ENCODE measurements at regions not wholly inside any gene's neighbourhood (a gene's known extent, or its start where the extent isn't known, plus 50 kb on each side); places are given as distances from the start of the nearest gene placed in this dataset.

DNA sequence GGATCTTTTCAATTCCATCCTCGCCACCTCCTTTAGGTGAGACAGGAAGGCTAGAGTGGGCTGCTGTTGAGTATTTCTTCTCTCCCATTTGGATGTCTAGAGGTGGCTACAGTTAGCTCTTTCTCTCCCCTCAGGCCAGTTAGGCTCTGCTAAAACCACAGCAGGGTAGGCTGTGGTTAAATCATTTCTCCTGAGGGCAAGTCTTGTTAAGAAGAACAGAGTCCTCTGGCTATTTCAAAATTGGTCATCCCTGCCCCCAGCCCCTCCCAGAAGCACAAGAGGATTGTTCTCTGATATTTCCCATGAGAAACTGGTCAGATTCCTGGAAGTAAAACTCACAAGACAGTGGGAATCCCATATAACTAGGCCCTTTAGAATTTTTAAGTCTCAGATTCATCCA, 1359.5 kb downstream of the TECRL start:
- Mint-ChIP-seq H3K9me3 (peaks cover 12% of the 10 kb centered on the region), H3K4me1 (peaks cover 6% of the 10 kb centered on the region; the same call in 1 of the 3 replicates)

GRCh38 chr4:63049278-63049677, 1360.0 kb downstream of the TECRL start:
- ATAC-seq = no peak
- no peak overlapping the region for H3K4me2 ChIP-seq
- no peaks in the 10 kb centered on the region; the same call in 1 of the 2 replicates for H3K36me3 ChIP-seq (ENCODE audit: insufficient read depth)
- H3K27ac ChIP-seq (ENCODE audit: low read depth) = no peak overlapping the region
- H3K4me1 ChIP-seq (ENCODE audit: insufficient read depth) = no peaks in the 10 kb centered on the region
- H3K36me3 Mint-ChIP-seq (ENCODE audit: low read depth) = peaks cover 4% of the 10 kb centered on the region; the same call in 2 of the 3 replicates
- H3F3A ChIP-seq (replicated peaks; ENCODE audit: low read depth) = no peaks in the 10 kb centered on the region
- H2AFZ ChIP-seq = peak overlapping the region; percentile 25
- H3K27me3 Mint-ChIP-seq (ENCODE audit: insufficient read depth, low read depth, poor library complexity) = peaks cover 3% of the 10 kb centered on the region
- H3K4me1 Mint-ChIP-seq = peaks cover 6% of the 10 kb centered on the region; the same call in 1 of the 3 replicates
- H3K9me3 Mint-ChIP-seq = peaks cover 9% of the 10 kb centered on the region
- H3K79me2 ChIP-seq (replicated peaks; ENCODE audit: insufficient read depth) = no peaks in the 10 kb centered on the region
- H3K27me3 ChIP-seq (ENCODE audit: insufficient read depth) = no peaks in the 10 kb centered on the region
- no peak for DNase-seq (ENCODE audit: low spot score)
- H3K4me3 ChIP-seq = no peak overlapping the region
- peaks cover 6% of the 10 kb centered on the region for H3K9me2 ChIP-seq (ENCODE audit: insufficient read depth)
- H4K20me1 ChIP-seq (replicated peaks; ENCODE audit: insufficient read depth) = no peaks in the 10 kb centered on the region
- H3K27ac Mint-ChIP-seq = no peak overlapping the region
- H3K4me3 Mint-ChIP-seq = no peak overlapping the region
- TF ChIP-seq NANOG (IDR thresholded peaks at IDR 0.05; ENCODE audit: borderline replicate concordance) (no peak), EZH2phosphoT487 (IDR thresholded peaks at IDR 0.05; ENCODE audit: unreplicated experiment) (no peak), POLR2AphosphoS5 (IDR thresholded peaks at IDR 0.05; ENCODE audit: low read depth) (no peak), STAT1 (IDR thresholded peaks at IDR 0.05; ENCODE audit: unreplicated experiment) (no peak), EZH2 (IDR thresholded peaks at IDR 0.05; ENCODE audit: low read depth, unreplicated experiment) (no peak), ZNF331 (CRISPR knock-in tag; IDR thresholded peaks at IDR 0.05; ENCODE audit: low read depth) (no peak), CREB1 (CRISPR knock-in tag; IDR thresholded peaks at IDR 0.05; ENCODE audit: low read depth) (no peak)
- TF ChIP-seq, protein P1, sequence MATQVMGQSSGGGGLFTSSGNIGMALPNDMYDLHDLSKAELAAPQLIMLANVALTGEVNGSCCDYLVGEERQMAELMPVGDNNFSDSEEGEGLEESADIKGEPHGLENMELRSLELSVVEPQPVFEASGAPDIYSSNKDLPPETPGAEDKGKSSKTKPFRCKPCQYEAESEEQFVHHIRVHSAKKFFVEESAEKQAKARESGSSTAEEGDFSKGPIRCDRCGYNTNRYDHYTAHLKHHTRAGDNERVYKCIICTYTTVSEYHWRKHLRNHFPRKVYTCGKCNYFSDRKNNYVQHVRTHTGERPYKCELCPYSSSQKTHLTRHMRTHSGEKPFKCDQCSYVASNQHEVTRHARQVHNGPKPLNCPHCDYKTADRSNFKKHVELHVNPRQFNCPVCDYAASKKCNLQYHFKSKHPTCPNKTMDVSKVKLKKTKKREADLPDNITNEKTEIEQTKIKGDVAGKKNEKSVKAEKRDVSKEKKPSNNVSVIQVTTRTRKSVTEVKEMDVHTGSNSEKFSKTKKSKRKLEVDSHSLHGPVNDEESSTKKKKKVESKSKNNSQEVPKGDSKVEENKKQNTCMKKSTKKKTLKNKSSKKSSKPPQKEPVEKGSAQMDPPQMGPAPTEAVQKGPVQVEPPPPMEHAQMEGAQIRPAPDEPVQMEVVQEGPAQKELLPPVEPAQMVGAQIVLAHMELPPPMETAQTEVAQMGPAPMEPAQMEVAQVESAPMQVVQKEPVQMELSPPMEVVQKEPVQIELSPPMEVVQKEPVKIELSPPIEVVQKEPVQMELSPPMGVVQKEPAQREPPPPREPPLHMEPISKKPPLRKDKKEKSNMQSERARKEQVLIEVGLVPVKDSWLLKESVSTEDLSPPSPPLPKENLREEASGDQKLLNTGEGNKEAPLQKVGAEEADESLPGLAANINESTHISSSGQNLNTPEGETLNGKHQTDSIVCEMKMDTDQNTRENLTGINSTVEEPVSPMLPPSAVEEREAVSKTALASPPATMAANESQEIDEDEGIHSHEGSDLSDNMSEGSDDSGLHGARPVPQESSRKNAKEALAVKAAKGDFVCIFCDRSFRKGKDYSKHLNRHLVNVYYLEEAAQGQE (IDR thresholded peaks at IDR 0.05; ENCODE audit: unreplicated experiment) = no peak
- TF ChIP-seq, protein P2, sequence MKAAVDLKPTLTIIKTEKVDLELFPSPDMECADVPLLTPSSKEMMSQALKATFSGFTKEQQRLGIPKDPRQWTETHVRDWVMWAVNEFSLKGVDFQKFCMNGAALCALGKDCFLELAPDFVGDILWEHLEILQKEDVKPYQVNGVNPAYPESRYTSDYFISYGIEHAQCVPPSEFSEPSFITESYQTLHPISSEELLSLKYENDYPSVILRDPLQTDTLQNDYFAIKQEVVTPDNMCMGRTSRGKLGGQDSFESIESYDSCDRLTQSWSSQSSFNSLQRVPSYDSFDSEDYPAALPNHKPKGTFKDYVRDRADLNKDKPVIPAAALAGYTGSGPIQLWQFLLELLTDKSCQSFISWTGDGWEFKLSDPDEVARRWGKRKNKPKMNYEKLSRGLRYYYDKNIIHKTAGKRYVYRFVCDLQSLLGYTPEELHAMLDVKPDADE (IDR thresholded peaks at IDR 0.05) = no peak
- TF ChIP-seq, protein P3, sequence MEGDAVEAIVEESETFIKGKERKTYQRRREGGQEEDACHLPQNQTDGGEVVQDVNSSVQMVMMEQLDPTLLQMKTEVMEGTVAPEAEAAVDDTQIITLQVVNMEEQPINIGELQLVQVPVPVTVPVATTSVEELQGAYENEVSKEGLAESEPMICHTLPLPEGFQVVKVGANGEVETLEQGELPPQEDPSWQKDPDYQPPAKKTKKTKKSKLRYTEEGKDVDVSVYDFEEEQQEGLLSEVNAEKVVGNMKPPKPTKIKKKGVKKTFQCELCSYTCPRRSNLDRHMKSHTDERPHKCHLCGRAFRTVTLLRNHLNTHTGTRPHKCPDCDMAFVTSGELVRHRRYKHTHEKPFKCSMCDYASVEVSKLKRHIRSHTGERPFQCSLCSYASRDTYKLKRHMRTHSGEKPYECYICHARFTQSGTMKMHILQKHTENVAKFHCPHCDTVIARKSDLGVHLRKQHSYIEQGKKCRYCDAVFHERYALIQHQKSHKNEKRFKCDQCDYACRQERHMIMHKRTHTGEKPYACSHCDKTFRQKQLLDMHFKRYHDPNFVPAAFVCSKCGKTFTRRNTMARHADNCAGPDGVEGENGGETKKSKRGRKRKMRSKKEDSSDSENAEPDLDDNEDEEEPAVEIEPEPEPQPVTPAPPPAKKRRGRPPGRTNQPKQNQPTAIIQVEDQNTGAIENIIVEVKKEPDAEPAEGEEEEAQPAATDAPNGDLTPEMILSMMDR (conservative IDR thresholded peaks at IDR 0.05; ENCODE audit: low read depth in 2 of 2) = no peak

More for the DNA sequence above, 1359.5 kb downstream of the TECRL start:
- TF ChIP-seq, protein P2 (IDR thresholded peaks at IDR 0.05) = no peak
- no peak for TF ChIP-seq EZH2phosphoT487 (IDR thresholded peaks at IDR 0.05; ENCODE audit: unreplicated experiment)
- no peak for TF ChIP-seq POLR2AphosphoS5 (IDR thresholded peaks at IDR 0.05; ENCODE audit: low read depth)
- no peak for TF ChIP-seq STAT1 (IDR thresholded peaks at IDR 0.05; ENCODE audit: unreplicated experiment)
- Mint-ChIP-seq H3K27me3 (ENCODE audit: insufficient read depth, low read depth, poor library complexity) (peaks cover 3% of the 10 kb centered on the region), H3K36me3 (ENCODE audit: low read depth) (peaks cover 4% of the 10 kb centered on the region; the same call in 2 of the 3 replicates), H3K4me3 (no peak overlapping the region), H3K27ac (no peak overlapping the region)
- Histone ChIP-seq H4K20me1 (replicated peaks; ENCODE audit: insufficient read depth) (no peaks in the 10 kb centered on the region), H3K79me2 (replicated peaks; ENCODE audit: insufficient read depth) (no peaks in the 10 kb centered on the region), H3K9me2 (ENCODE audit: insufficient read depth) (peaks cover 6% of the 10 kb centered on the region), H3K4me2 (no peak overlapping the region), H3K27me3 (ENCODE audit: insufficient read depth) (no peaks in the 10 kb centered on the region), H2AFZ (peak overlapping the region; percentile 25), H3F3A (replicated peaks; ENCODE audit: low read depth) (no peaks in the 10 kb centered on the region), H3K36me3 (ENCODE audit: insufficient read depth) (no peaks in the 10 kb centered on the region; the same call in 1 of the 2 replicates), H3K4me3 (no peak overlapping the region), H3K4me1 (ENCODE audit: insufficient read depth) (no peaks in the 10 kb centered on the region), H3K27ac (ENCODE audit: low read depth) (no peak overlapping the region)
- ATAC-seq (no peak), DNase-seq (ENCODE audit: low spot score) (no peak)
